Sigmoid colon (tissue), 4 donors: ENCODE measurements at regions not wholly inside any gene's neighbourhood (a gene's known extent, or its start where the extent isn't known, plus 50 kb on each side); places are given as distances from the start of the nearest gene placed in this dataset.

ENCODE experiments used
- EP300 ChIP-seq, 4 donors: sonication (generic); formaldehyde crosslinking; IDR thresholded peaks; one replicate each; pipeline ENCODE4 v1.6.1; 2017; ENCODE audit warnings: antibody characterized with exemption in 4 of 4
- POLR2A ChIP-seq, 2 donors: fragments of 450-650 bp; IDR thresholded peaks; one replicate each; pipeline ENCODE4 v1.6.1; 2016; ENCODE audit warnings: antibody characterized with exemption in 2 of 2, mild to moderate bottlenecking in 2 of 2, moderate library complexity in 2 of 2
- POLR2AphosphoS5 ChIP-seq, 4 donors: sonication (generic); formaldehyde crosslinking; IDR thresholded peaks; one replicate each; pipeline ENCODE4 v1.6.1; 2017; ENCODE audit warnings: antibody characterized with exemption in 4 of 4
- TF ChIP-seq, protein P1 (sequence below), 4 experiments: fragments of 450-650 bp in 3 of 4; fragments of 200-600 bp in 1 of 4; IDR thresholded peaks; one replicate each; pipeline ENCODE4 v1.5.1; 2016 to 2019; ENCODE audit warnings: antibody characterized with exemption in 4 of 4, mild to moderate bottlenecking in 3 of 4, moderate library complexity in 2 of 4

DNA sequence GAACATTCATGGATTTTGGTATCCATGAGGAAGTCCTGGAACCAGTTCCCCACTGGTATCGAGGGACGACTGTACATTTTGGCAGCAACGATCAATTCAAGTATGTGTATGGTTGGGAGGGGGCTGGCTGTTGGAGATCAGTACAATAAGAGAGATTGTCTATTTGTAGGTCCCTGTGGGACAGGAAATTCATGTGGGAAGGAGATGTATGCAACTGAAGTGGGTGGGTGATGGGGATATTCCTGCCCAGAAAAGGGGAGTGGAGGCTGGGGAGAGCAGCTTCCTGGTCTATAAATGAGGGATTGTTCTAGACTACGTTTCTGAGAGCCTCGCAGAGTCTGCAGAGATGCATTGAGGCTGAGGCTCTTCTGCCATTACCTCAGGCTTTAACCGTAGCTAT is 140.2 kb upstream of the MAGI3 start:
- TF ChIP-seq, protein P1, sequence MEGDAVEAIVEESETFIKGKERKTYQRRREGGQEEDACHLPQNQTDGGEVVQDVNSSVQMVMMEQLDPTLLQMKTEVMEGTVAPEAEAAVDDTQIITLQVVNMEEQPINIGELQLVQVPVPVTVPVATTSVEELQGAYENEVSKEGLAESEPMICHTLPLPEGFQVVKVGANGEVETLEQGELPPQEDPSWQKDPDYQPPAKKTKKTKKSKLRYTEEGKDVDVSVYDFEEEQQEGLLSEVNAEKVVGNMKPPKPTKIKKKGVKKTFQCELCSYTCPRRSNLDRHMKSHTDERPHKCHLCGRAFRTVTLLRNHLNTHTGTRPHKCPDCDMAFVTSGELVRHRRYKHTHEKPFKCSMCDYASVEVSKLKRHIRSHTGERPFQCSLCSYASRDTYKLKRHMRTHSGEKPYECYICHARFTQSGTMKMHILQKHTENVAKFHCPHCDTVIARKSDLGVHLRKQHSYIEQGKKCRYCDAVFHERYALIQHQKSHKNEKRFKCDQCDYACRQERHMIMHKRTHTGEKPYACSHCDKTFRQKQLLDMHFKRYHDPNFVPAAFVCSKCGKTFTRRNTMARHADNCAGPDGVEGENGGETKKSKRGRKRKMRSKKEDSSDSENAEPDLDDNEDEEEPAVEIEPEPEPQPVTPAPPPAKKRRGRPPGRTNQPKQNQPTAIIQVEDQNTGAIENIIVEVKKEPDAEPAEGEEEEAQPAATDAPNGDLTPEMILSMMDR (IDR thresholded peaks at IDR 0.05), result no peak
- TF ChIP-seq EP300 (IDR thresholded peaks at IDR 0.05) (no peak), POLR2AphosphoS5 (IDR thresholded peaks at IDR 0.05) (no peak), POLR2A (IDR thresholded peaks at IDR 0.05) (no peak)
